Astrocyte (in vitro differentiated cells and primary cell): ENCODE measurements at regions not wholly inside any gene's neighbourhood (a gene's known extent, or its start where the extent isn't known, plus 50 kb on each side); places are given as distances from the start of the nearest gene placed in this dataset.

Experiments
- DNase-seq: peaks from one replicate; pipeline ENCODE4 v3.0.0-alpha.2; 2010; ENCODE audit warnings: low read depth
- FAIRE-seq: peaks from 2 replicates; lab custom pipeline; 2011; peaks lifted over from hg19 to GRCh38; lab: Jason Lieb, UNC
- H2AFZ ChIP-seq: 2 replicates; pipeline ENCODE4 v1.6.0; 2012; ENCODE audit warnings: low read depth, low read length, inconsistent platforms
- H3K27ac ChIP-seq: 2 replicates; pipeline ENCODE4 v1.5.1; 2011; ENCODE audit warnings: low read depth, low read length, inconsistent platforms
- H3K27me3 ChIP-seq: 2 replicates; pipeline ENCODE4 v1.6.0; 2011; ENCODE audit warnings: low read length, inconsistent platforms; ENCODE audit not compliant: insufficient read depth
- H3K36me3 ChIP-seq: 2 replicates; pipeline ENCODE4 v1.5.1; 2011; ENCODE audit warnings: low read length, inconsistent platforms; ENCODE audit not compliant: insufficient read depth
- H3K4me1 ChIP-seq: 2 replicates; pipeline ENCODE4 v1.5.1; 2011; ENCODE audit warnings: low read length, inconsistent platforms; ENCODE audit not compliant: insufficient read depth
- H3K4me2 ChIP-seq: 2 replicates; pipeline ENCODE4 v1.6.0; 2012; ENCODE audit warnings: low read length, inconsistent platforms
- H3K4me3 ChIP-seq: 2 replicates; pipeline ENCODE4 v1.5.1; 2011; ENCODE audit warnings: low read depth, mild to moderate bottlenecking, low read length, inconsistent platforms; ENCODE audit not compliant: insufficient read depth
- H3K79me2 ChIP-seq: 2 replicates; pipeline ENCODE4 v1.6.0; 2012; ENCODE audit warnings: mild to moderate bottlenecking, low read length, inconsistent platforms; ENCODE audit not compliant: insufficient read depth
- H3K9ac ChIP-seq: 2 replicates; pipeline ENCODE4 v1.6.0; 2012; ENCODE audit warnings: mild to moderate bottlenecking, low read length, inconsistent platforms
- H3K9me3 ChIP-seq: 2 replicates; pipeline ENCODE4 v1.5.1; 2012; ENCODE audit warnings: low read depth, mild to moderate bottlenecking, low read length, inconsistent platforms; ENCODE audit not compliant: insufficient read depth
- H4K20me1 ChIP-seq: 2 replicates; pipeline ENCODE4 v1.6.0; 2012; ENCODE audit warnings: low read length, inconsistent platforms; ENCODE audit not compliant: insufficient read depth
- H3K27ac Mint-ChIP-seq: one replicate; pipeline ENCODE4 v1.8.0; 2021; ENCODE audit warnings: mild to moderate bottlenecking, mixed read lengths; ENCODE audit not compliant: unreplicated experiment
- H3K27me3 Mint-ChIP-seq: one replicate; pipeline ENCODE4 v1.8.0; 2021; ENCODE audit warnings: low read depth, mixed read lengths; ENCODE audit not compliant: unreplicated experiment
- H3K36me3 Mint-ChIP-seq: one replicate; pipeline ENCODE4 v1.8.0; 2021; ENCODE audit warnings: low read depth, mixed read lengths; ENCODE audit not compliant: unreplicated experiment
- H3K4me1 Mint-ChIP-seq: one replicate; pipeline ENCODE4 v1.8.0; 2021; ENCODE audit warnings: low read depth, mixed read lengths; ENCODE audit not compliant: unreplicated experiment
- H3K4me3 Mint-ChIP-seq: one replicate; pipeline ENCODE4 v1.8.0; 2021; ENCODE audit warnings: mild to moderate bottlenecking, moderate library complexity, mixed read lengths; ENCODE audit not compliant: unreplicated experiment
- H3K9me3 Mint-ChIP-seq: one replicate; pipeline ENCODE4 v1.8.0; 2021; ENCODE audit warnings: mild to moderate bottlenecking, mixed read lengths; ENCODE audit not compliant: unreplicated experiment
- CTCF ChIP-seq: IDR thresholded peaks from 2 replicates; pipeline ENCODE4 v1.5.1; 2011; ENCODE audit warnings: low read depth, mild to moderate bottlenecking, inconsistent platforms, low read length, moderate library complexity; ENCODE audit not compliant: insufficient read depth
- EZH2 ChIP-seq: IDR thresholded peaks from 2 replicates; pipeline ENCODE4 v1.6.1; 2012; ENCODE audit warnings: mild to moderate bottlenecking, low read length, inconsistent platforms; ENCODE audit not compliant: insufficient read depth

- Mint-ChIP-seq H3K4me1 (no peaks in the 10 kb centered on the region), H3K27ac (no peak overlapping the region), H3K27me3 (no peaks in the 10 kb centered on the region), H3K9me3 (no peaks in the 10 kb centered on the region), H3K4me3 (no peak overlapping the region), H3K36me3 (no peaks in the 10 kb centered on the region)
- no peak overlapping the region for H3K4me2 ChIP-seq
- no peak for FAIRE-seq
- H2AFZ ChIP-seq, result no peak overlapping the region
- no peak overlapping the region for H3K27ac ChIP-seq
- no peak for TF ChIP-seq CTCF
- TF ChIP-seq EZH2, result no peak
- H3K79me2 ChIP-seq, result no peaks in the 10 kb centered on the region
- no peaks in the 10 kb centered on the region for H3K9me3 ChIP-seq
- H3K27me3 ChIP-seq, result no peaks in the 10 kb centered on the region
- H3K4me1 ChIP-seq, result no peaks in the 10 kb centered on the region
- no peak overlapping the region for H3K9ac ChIP-seq
- H3K4me3 ChIP-seq, result no peak overlapping the region
- H4K20me1 ChIP-seq, result no peaks in the 10 kb centered on the region
- H3K36me3 ChIP-seq, result no peaks in the 10 kb centered on the region
- no peak for DNase-seq
Measured at GRCh38 chr6:16058929-16059345, 69.9 kb upstream of the MYLIP start.

GRCh38 chr6:16058201-16058928, 70.5 kb upstream of the MYLIP start:
- H3K4me1 Mint-ChIP-seq, result no peaks in the 10 kb centered on the region
- no peak overlapping the region for H3K27ac Mint-ChIP-seq
- no peaks in the 10 kb centered on the region for H3K79me2 ChIP-seq
- H3K9me3 Mint-ChIP-seq, result no peaks in the 10 kb centered on the region
- no peak overlapping the region for H3K27ac ChIP-seq
- H3K4me3 ChIP-seq, result no peak overlapping the region
- no peak overlapping the region for H3K4me3 Mint-ChIP-seq
- FAIRE-seq (no peak), DNase-seq (no peak)
- no peak overlapping the region for H3K4me2 ChIP-seq
- no peak overlapping the region for H2AFZ ChIP-seq
- H3K9me3 ChIP-seq, result no peaks in the 10 kb centered on the region
- no peaks in the 10 kb centered on the region for H3K4me1 ChIP-seq
- H3K27me3 ChIP-seq, result no peaks in the 10 kb centered on the region
- H3K36me3 ChIP-seq, result no peaks in the 10 kb centered on the region
- peaks cover 4% of the 10 kb centered on the region for H3K27me3 Mint-ChIP-seq
- no peaks in the 10 kb centered on the region for H4K20me1 ChIP-seq
- no peak overlapping the region for H3K9ac ChIP-seq
- no peaks in the 10 kb centered on the region for H3K36me3 Mint-ChIP-seq
- TF ChIP-seq CTCF (no peak), EZH2 (no peak)

- Histone ChIP-seq H3K27ac (no peak overlapping the region), H2AFZ (no peak overlapping the region), H3K9me3 (no peaks in the 10 kb centered on the region), H3K79me2 (no peaks in the 10 kb centered on the region), H3K4me1 (no peaks in the 10 kb centered on the region), H3K9ac (no peak overlapping the region), H3K4me2 (no peak overlapping the region), H4K20me1 (no peaks in the 10 kb centered on the region), H3K27me3 (no peaks in the 10 kb centered on the region), H3K4me3 (no peak overlapping the region), H3K36me3 (no peaks in the 10 kb centered on the region)
- Mint-ChIP-seq H3K27me3 (peaks cover 6% of the 10 kb centered on the region), H3K4me3 (no peak overlapping the region), H3K27ac (no peak overlapping the region), H3K9me3 (no peaks in the 10 kb centered on the region), H3K36me3 (no peaks in the 10 kb centered on the region), H3K4me1 (no peaks in the 10 kb centered on the region)
- no peak for TF ChIP-seq EZH2
- TF ChIP-seq CTCF, result no peak
- FAIRE-seq (no peak), DNase-seq (no peak)
Measured at GRCh38 chr6:16057446-16057845, 71.4 kb upstream of the MYLIP start.
